Esophagus muscularis mucosa (tissue), 4 donors: ENCODE measurements at regions not wholly inside any gene's neighbourhood (a gene's known extent, or its start where the extent isn't known, plus 50 kb on each side); places are given as distances from the start of the nearest gene placed in this dataset.

Experiments
- DNase-seq: peaks from one replicate; pipeline ENCODE4 v3.0.0-alpha.2; 2017; ENCODE audit errors: extremely low spot score
- H3K27ac ChIP-seq, 4 donors: fragments of 200-600 bp; sonication (generic); replicated peaks in 1 of 4; 1 replicate in 3 of 4; 2 replicates in 1 of 4; pipeline ENCODE4 v1.5.1; 2016 to 2019; ENCODE audit warnings: mild to moderate bottlenecking in 1 of 4
- H3K27me3 ChIP-seq, 4 donors: fragments of 200-600 bp; sonication (generic); one replicate each; pipeline versions ENCODE4 v1.5.1 to v1.6.0; 2016 to 2019
- H3K36me3 ChIP-seq, 4 donors: fragments of 200-600 bp; sonication (generic); one replicate each; pipeline ENCODE4 v1.5.1; 2016 to 2019
- H3K4me1 ChIP-seq, 4 donors: fragments of 200-600 bp; sonication (generic); one replicate each; pipeline ENCODE4 v1.5.1; 2016 to 2019
- H3K4me3 ChIP-seq, 4 donors: fragments of 200-600 bp; sonication (generic); 1 replicate in 2 of 4; 2 replicates in 2 of 4; pipeline ENCODE4 v1.5.1; 2016 to 2019; ENCODE audit warnings: mild to moderate bottlenecking in 4 of 4, moderate library complexity in 1 of 4
- H3K9me3 ChIP-seq, 4 donors: fragments of 200-600 bp; sonication (generic); 1 replicate in 3 of 4; 2 replicates in 1 of 4; pipeline ENCODE4 v1.5.1; 2016 to 2019
- EP300 ChIP-seq: sonication (generic); formaldehyde crosslinking; IDR thresholded peaks from one replicate; pipeline ENCODE4 v1.6.1; 2017; ENCODE audit warnings: antibody characterized with exemption
- POLR2A ChIP-seq: fragments of 450-650 bp; IDR thresholded peaks from one replicate; pipeline ENCODE4 v1.6.1; 2017; ENCODE audit warnings: antibody characterized with exemption, moderate library complexity, mild to moderate bottlenecking, low read depth
- POLR2AphosphoS5 ChIP-seq, 2 donors: sonication (generic); formaldehyde crosslinking; IDR thresholded peaks; one replicate each; pipeline ENCODE4 v1.6.1; 2017; ENCODE audit warnings: antibody characterized with exemption in 2 of 2
- WGBS: methylation state at CpG from one replicate; pipeline ENCODE4 v1.1.5; 2018; 5-methylcytosine and 5-hydroxymethylcytosine counted together
- intact Hi-C: fragments of 100-400 bp; cut with DNase I; formaldehyde crosslinking; loops from one replicate; pipeline ENCODE4 v1.15.1; 2023
- TF ChIP-seq, protein P1 (sequence below), 3 experiments: fragments of 200-600 bp in 2 of 3; fragments of 450-650 bp in 1 of 3; sonication (generic) in 2 of 3; IDR thresholded peaks; one replicate each; pipeline ENCODE4 v1.5.1; 2017 to 2019; ENCODE audit warnings: antibody characterized with exemption in 3 of 3, mild to moderate bottlenecking in 2 of 3, moderate library complexity in 1 of 3

DNA sequence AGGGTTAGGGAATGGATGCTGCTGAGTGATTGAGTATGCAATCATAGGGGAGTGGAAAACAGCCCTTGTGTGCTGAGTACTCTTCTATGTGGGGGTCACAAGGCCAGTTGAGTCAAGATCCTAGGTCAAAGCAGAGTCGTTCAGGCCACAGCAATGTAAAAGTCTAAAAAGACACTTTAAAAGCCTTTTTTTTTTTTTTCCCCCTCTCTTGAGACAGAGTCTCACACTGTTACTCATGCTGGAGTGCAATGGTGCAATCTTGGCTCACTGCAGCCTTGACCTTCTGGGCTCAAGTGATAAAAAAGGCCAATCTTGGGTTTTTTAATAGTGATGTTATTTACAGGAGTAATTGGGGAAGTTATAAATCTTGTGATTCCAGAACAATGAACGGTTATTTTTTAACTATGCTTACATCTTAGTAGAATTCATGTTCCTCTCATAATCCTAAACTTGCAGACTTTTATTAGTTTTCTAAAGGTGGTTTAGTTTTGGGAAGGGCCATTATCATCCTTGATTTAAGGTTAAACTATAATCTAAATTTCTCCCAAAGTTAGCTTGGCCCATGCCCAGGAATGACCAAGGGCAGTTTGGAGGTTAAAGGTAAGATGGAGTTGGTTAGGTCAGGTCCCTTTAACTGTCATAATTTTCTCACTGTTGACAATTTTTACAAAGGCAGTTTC, 82.2 kb upstream of the BMP2K start:
- Histone ChIP-seq H3K9me3 (no peaks in the 10 kb centered on the region), H3K36me3 (no peaks in the 10 kb centered on the region), H3K27me3 (no peaks in the 10 kb centered on the region), H3K4me1 (peaks cover 0 to 12% (median 0%) of the 10 kb centered on the region in 4 donors), H3K4me3 (no peak overlapping the region), H3K27ac (no peak overlapping the region)
- intact Hi-C loops, result no loop called here
- DNase-seq, result no peak
- TF ChIP-seq EP300, result no peak
- TF ChIP-seq, protein P1, sequence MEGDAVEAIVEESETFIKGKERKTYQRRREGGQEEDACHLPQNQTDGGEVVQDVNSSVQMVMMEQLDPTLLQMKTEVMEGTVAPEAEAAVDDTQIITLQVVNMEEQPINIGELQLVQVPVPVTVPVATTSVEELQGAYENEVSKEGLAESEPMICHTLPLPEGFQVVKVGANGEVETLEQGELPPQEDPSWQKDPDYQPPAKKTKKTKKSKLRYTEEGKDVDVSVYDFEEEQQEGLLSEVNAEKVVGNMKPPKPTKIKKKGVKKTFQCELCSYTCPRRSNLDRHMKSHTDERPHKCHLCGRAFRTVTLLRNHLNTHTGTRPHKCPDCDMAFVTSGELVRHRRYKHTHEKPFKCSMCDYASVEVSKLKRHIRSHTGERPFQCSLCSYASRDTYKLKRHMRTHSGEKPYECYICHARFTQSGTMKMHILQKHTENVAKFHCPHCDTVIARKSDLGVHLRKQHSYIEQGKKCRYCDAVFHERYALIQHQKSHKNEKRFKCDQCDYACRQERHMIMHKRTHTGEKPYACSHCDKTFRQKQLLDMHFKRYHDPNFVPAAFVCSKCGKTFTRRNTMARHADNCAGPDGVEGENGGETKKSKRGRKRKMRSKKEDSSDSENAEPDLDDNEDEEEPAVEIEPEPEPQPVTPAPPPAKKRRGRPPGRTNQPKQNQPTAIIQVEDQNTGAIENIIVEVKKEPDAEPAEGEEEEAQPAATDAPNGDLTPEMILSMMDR (IDR thresholded peaks at IDR 0.05), result no peak
- TF ChIP-seq POLR2AphosphoS5 (IDR thresholded peaks at IDR 0.05), result no peak
- TF ChIP-seq POLR2A, result no peak
- WGBS, result 68% methylated on average over 2 of the region's 2 CpGs

DNA sequence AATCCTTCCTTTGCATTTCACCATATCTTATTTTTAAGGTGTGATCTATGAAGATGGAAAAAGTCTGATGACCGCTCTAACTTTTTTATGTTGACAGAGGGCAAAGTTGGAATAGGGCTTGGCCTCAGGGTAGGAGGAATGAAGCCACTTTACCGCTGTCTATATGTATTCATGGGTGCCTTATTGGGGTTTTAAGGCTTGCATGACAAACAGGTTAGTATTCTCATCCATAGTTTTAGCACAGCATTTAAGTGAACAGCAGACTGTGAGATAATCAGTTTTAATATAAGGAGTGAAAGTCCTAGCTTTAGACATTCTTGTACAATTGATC, 81.7 kb upstream of the BMP2K start:
- no peaks in the 10 kb centered on the region for H3K36me3 ChIP-seq
- intact Hi-C loops, result no loop called here
- H3K27me3 ChIP-seq, result no peaks in the 10 kb centered on the region
- H3K4me1 ChIP-seq, result peaks cover 0 to 12% (median 0%) of the 10 kb centered on the region in 4 donors
- no peaks in the 10 kb centered on the region for H3K9me3 ChIP-seq
- DNase-seq, result no peak
- WGBS, result 98% methylated on average over 2 of the region's 2 CpGs
- H3K27ac ChIP-seq, result no peak overlapping the region
- TF ChIP-seq EP300, result no peak
- TF ChIP-seq POLR2AphosphoS5 (IDR thresholded peaks at IDR 0.05), result no peak
- TF ChIP-seq, protein P1 (IDR thresholded peaks at IDR 0.05), result no peak
- no peak for TF ChIP-seq POLR2A
- H3K4me3 ChIP-seq, result no peak overlapping the region

DNA sequence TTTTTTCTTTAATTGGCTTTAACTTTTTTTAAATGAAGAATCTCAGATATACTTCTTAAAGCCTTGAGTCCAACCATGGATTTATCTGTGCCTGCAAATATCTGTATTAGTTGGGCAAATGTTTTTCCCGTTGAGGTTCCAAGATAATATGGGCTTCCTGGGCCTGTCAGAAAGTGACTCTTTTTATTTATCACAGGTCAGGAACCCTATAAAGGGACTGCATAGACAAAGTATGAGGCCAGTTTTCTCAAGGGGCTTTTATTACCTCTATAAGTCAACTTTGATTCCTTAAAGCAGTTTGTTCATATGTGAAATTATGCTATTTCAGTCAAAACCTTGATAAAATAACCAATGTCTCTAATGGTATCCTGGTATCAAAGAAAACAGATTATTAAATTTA, 80.2 kb upstream of the BMP2K start:
- no peaks in the 10 kb centered on the region for H3K36me3 ChIP-seq
- intact Hi-C loops, result no loop called here
- WGBS, result 54% methylated on average over 1 of the region's 1 CpG
- H3K9me3 ChIP-seq, result no peaks in the 10 kb centered on the region
- TF ChIP-seq, protein P1 (IDR thresholded peaks at IDR 0.05), result no peak
- TF ChIP-seq POLR2AphosphoS5 (IDR thresholded peaks at IDR 0.05) (no peak), EP300 (no peak), POLR2A (no peak)
- H3K27ac ChIP-seq, result no peak overlapping the region
- DNase-seq, result no peak
- H3K4me1 ChIP-seq, result peaks cover 0 to 12% (median 0%) of the 10 kb centered on the region in 4 donors
- H3K27me3 ChIP-seq, result no peaks in the 10 kb centered on the region
- no peak overlapping the region for H3K4me3 ChIP-seq

DNA sequence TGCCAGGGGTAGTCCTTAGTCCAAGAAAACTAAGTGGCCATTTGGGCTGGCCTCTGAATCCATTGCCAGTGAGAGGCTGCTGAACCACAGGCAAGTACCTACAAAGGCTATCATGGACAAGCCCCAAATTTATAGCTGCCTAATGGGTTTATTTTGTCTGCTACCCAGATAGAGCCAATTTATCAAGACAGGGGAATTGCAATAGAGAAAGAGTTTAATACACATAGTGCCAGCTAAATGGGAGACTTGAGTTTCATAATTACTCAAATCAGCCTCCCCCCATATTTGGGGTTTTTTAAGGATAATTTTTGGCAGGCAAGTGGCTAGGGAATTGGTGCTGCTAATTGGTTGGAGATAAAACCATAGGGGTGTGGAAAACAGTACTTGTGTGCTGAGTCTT, 73.1 kb upstream of the BMP2K start:
- TF ChIP-seq POLR2A, result no peak
- no peak for TF ChIP-seq EP300
- no peak for TF ChIP-seq POLR2AphosphoS5 (IDR thresholded peaks at IDR 0.05)
- TF ChIP-seq, protein P1 (IDR thresholded peaks at IDR 0.05), result no peak
- Histone ChIP-seq H3K4me3 (no peak overlapping the region), H3K36me3 (no peaks in the 10 kb centered on the region), H3K27me3 (no peaks in the 10 kb centered on the region), H3K9me3 (peaks cover 0 to 16% (median 12%) of the 10 kb centered on the region in 4 donors), H3K4me1 (peaks cover 0 to 15% (median 7%) of the 10 kb centered on the region in 4 donors), H3K27ac (no peak overlapping the region)
- no peak for DNase-seq
- intact Hi-C loops, result no loop called here

DNA sequence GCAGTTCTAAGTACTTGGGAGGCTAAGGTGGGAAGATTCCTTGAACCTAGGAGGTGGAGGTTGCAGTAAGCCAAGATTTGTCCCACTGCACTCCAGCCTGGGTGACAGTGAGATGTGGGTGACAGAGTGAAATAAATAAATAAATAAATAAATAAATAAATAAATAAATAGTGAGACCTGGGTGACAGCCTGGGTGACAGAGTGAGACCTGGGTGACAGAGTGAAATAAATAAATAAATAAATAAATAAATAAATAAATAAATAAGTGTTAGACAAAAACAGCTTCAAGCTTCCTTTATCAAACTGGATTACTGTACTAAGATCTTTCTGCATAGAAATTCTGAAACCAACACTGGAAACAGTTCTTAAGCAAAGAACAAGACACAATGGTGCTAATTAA, 71.8 kb upstream of the BMP2K start:
- Histone ChIP-seq H3K27ac (no peak overlapping the region), H3K36me3 (no peaks in the 10 kb centered on the region), H3K27me3 (no peaks in the 10 kb centered on the region), H3K4me3 (no peak overlapping the region), H3K9me3 (peaks cover 0 to 16% (median 12%) of the 10 kb centered on the region in 4 donors), H3K4me1 (peaks cover 0 to 15% (median 7%) of the 10 kb centered on the region in 4 donors)
- TF ChIP-seq POLR2A (no peak), POLR2AphosphoS5 (IDR thresholded peaks at IDR 0.05) (no peak), EP300 (no peak)
- TF ChIP-seq, protein P1 (IDR thresholded peaks at IDR 0.05), result no peak
- no peak for DNase-seq
- intact Hi-C loops, result no loop called here
